D721Med (cell line): ENCODE measurements at regions not wholly inside any gene's neighbourhood (a gene's known extent, or its start where the extent isn't known, plus 50 kb on each side); places are given as distances from the start of the nearest gene placed in this dataset.

Source experiments
- DNase-seq: peaks from one replicate; pipeline ENCODE4 v3.0.0; 2011; ENCODE audit warnings: low spot score; ENCODE audit not compliant: insufficient read length
- FAIRE-seq: peaks from 2 replicates; lab custom pipeline; 2011; peaks lifted over from hg19 to GRCh38; lab: Jason Lieb, UNC
- TF ChIP-seq, protein P1 (sequence below): IDR thresholded peaks from 2 replicates; pipeline ENCODE4 v1.5.1; 2012; ENCODE audit warnings: mild to moderate bottlenecking, control low read depth; ENCODE audit not compliant: insufficient read depth; ENCODE audit errors: missing control alignments

DNA sequence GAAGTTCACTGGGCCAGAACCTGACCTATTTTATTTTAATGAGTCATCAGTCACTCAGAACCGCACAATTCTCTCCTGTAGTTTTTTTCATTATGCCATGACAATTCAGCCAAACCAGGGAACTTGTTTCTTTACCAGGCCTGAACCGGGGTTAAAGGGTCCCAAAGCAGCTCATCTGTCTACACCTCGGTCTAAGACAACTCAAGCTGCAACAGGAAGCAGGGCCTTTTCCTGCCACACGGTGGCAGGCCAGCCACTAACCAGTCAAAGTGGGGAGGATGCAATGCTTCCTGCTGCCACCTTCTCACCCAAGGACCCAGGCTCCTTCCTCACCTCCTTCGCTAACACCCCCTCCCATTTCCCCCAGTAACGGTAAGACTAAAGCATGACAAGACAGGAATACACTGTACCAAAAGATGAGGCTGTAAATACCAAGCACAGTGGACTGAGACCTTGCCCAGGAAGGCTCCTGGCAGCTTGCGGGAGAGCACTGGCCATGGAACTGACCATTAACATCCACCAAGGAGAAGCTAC lies 56.7 kb upstream of the ACKR3 start:
- no peak for FAIRE-seq
- TF ChIP-seq, protein P1, sequence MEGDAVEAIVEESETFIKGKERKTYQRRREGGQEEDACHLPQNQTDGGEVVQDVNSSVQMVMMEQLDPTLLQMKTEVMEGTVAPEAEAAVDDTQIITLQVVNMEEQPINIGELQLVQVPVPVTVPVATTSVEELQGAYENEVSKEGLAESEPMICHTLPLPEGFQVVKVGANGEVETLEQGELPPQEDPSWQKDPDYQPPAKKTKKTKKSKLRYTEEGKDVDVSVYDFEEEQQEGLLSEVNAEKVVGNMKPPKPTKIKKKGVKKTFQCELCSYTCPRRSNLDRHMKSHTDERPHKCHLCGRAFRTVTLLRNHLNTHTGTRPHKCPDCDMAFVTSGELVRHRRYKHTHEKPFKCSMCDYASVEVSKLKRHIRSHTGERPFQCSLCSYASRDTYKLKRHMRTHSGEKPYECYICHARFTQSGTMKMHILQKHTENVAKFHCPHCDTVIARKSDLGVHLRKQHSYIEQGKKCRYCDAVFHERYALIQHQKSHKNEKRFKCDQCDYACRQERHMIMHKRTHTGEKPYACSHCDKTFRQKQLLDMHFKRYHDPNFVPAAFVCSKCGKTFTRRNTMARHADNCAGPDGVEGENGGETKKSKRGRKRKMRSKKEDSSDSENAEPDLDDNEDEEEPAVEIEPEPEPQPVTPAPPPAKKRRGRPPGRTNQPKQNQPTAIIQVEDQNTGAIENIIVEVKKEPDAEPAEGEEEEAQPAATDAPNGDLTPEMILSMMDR: peak; percentile 56

DNA sequence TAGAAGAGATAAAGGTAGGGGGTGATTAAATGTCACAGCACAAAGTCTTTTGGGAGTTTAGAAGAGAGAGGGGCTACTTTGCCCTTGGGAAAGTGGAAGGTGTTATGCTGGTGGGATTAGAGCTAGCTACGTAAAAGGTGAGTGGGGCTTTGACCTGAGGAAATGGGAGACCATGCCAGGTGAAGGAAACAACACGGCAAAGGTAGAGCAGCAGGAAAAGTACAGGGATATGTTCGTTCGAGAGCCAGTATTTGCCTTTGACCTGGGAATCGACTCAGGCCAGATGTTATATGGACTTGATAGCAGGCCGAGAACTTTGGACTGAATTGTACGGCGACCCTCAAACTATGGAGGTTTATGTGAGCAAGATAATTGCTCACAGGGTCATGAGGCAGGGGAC lies 55.7 kb upstream of the ACKR3 start:
- TF ChIP-seq, protein P1: no peak
- no peak for DNase-seq
- no peak for FAIRE-seq

More for the DNA sequence above, 56.7 kb upstream of the ACKR3 start:
- no peak for DNase-seq

DNA sequence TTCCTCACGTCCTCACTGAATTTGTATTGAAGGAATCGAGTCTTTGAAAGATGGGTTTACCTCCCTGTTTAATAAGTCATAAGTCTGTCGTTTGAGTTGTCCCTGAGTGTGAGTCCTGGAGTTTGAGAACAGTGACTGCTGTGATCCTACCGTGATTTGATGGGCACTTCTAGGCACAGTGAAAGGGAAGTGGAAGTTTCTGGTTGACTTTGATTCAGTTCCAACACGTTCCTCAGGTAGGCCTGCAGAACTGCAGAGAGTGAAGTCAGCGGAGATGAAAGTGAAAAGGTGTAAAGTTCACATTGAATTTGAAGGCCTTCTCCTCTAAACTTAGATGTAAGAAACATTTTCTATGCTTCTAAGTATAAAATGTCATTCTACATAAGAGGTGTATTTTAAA lies 52.9 kb upstream of the ACKR3 start:
- TF ChIP-seq, protein P1: no peak
- no peak for DNase-seq
- FAIRE-seq: no peak

DNA sequence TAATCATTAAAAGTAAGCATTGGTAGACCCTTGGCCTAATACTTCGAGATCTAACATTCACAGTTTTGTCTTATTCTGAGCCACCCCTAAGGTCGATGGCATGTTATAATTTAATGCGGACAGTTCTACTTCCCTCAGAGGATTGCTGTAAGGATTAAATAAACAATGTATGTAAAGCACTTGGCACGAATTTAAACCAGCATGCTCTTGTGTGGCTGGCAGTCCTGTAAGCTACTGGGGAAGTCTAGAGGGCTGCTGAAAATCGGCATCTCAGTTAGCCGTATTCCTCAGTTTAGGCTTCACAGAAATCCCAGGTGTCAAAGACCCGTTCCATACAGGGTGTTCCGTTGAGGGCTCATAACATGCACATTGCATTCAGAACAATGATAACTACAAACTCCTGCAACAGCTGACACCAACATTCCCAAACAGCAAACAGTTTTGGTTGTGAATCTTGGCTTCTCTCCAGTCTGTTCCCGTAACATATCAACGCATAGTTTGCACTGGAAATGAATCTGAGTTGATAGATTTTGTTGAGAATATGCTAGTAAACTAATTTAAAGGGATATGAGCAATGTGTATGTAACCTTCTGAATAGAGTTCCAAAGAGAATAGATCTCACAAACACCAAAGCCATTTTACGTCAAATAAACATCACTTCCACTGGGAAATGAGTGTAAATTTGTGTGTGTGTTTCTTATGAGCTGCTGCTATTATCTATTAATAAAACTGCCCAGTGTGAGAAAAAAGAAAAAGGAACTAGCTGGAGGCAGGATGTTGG lies 52.2 kb upstream of the ACKR3 start:
- DNase-seq (no peak), FAIRE-seq (no peak)
- TF ChIP-seq, protein P1: no peak
